GM12891 (cell line): ENCODE measurements at regions not wholly inside any gene's neighbourhood (a gene's known extent, or its start where the extent isn't known, plus 50 kb on each side); places are given as distances from the start of the nearest gene placed in this dataset.
"Not testable (repeated sequence)": the region's sequence is repeated elsewhere in the genome, so short reads cannot be mapped to it uniquely, and the experiment has no call there.

Source experiments
- POLR2A ChIP-seq: IDR thresholded peaks from 2 replicates; pipeline ENCODE4 v1.6.1; 2011; ENCODE audit warnings: low read depth, low read length, control low read depth
- POLR2AphosphoS5 ChIP-seq: IDR thresholded peaks from 2 replicates; pipeline ENCODE4 v1.6.1; 2011; ENCODE audit warnings: low read depth, low read length, control low read depth
- TAF1 ChIP-seq: IDR thresholded peaks from 2 replicates; pipeline ENCODE4 v1.6.1; 2011; ENCODE audit warnings: low read depth, low read length, control low read depth

- not testable (repeated sequence) for TF ChIP-seq POLR2AphosphoS5, POLR2A, TAF1
These were observed 193.1 kb upstream of the STAC start for GRCh38 chr3:36187197-36187596.
